ENCODE measurements at regions not wholly inside any gene's neighbourhood (a gene's known extent, or its start where the extent isn't known, plus 50 kb on each side); places are given as distances from the start of the nearest gene placed in this dataset.

DNA sequence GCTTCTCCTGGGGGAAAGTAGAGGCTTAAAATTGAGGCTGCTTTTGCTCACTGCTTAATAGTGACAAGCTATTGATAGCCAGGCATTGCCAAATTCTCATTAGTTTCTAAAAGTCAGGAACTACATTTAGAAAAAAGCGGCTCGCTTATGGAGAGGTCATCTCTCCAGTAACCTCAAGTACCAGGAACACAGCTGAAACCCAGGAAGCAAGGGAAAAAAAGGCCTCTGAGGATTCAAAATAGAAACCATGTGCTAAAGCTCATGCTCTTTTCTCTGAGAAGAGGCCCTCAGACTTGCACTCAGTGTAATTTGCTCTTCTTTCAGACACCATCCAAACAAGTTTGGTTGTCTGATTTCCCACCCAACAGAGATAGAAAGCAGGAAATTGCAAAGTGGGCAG lies 261.4 kb upstream of the USP25 start:
- no peak for TF ChIP-seq POLR2A (IDR thresholded peaks at IDR 0.05)
- TF ChIP-seq, protein P1, sequence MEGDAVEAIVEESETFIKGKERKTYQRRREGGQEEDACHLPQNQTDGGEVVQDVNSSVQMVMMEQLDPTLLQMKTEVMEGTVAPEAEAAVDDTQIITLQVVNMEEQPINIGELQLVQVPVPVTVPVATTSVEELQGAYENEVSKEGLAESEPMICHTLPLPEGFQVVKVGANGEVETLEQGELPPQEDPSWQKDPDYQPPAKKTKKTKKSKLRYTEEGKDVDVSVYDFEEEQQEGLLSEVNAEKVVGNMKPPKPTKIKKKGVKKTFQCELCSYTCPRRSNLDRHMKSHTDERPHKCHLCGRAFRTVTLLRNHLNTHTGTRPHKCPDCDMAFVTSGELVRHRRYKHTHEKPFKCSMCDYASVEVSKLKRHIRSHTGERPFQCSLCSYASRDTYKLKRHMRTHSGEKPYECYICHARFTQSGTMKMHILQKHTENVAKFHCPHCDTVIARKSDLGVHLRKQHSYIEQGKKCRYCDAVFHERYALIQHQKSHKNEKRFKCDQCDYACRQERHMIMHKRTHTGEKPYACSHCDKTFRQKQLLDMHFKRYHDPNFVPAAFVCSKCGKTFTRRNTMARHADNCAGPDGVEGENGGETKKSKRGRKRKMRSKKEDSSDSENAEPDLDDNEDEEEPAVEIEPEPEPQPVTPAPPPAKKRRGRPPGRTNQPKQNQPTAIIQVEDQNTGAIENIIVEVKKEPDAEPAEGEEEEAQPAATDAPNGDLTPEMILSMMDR (IDR thresholded peaks at IDR 0.05) = no peak

Data from breast epithelium (tissue), 3 donors.